ENCODE measurements at regions not wholly inside any gene's neighbourhood (a gene's known extent, or its start where the extent isn't known, plus 50 kb on each side); places are given as distances from the start of the nearest gene placed in this dataset.

- no peak for TF ChIP-seq CTCF (IDR thresholded peaks at IDR 0.05; ENCODE audit: insufficient read depth, low read length)
- no peak for TF ChIP-seq POLR2AphosphoS5 (IDR thresholded peaks at IDR 0.05; ENCODE audit: low read depth)
- no peak for TF ChIP-seq REST (IDR thresholded peaks at IDR 0.05; ENCODE audit: insufficient replicate concordance, low read depth)
Measured at GRCh38 chr11:86724137-86724536, 51.7 kb upstream of the ME3 start.
